ENCODE measurements at regions not wholly inside any gene's neighbourhood (a gene's known extent, or its start where the extent isn't known, plus 50 kb on each side); places are given as distances from the start of the nearest gene placed in this dataset.

GRCh38 chr6:3579652-3580175 lies 122.9 kb upstream of the SLC22A23 start:
- Histone ChIP-seq H3K9me3 (no peaks in the 10 kb centered on the region), H3K4me3 (no peak overlapping the region), H3K27ac (no peak overlapping the region), H3K4me1 (no peaks in the 10 kb centered on the region), H3K27me3 (no peaks in the 10 kb centered on the region), H3K36me3 (no peaks in the 10 kb centered on the region)
- intact Hi-C loops (cut with DNase I), result no loop called here
- TF ChIP-seq POLR2A (IDR thresholded peaks at IDR 0.05) (no peak), POLR2AphosphoS5 (IDR thresholded peaks at IDR 0.05; ENCODE audit: insufficient read depth in 1 of 2, low read depth in 1 of 2) (no peak), CTCF (IDR thresholded peaks at IDR 0.05) (no peak)
- DNase-seq (ENCODE audit: extremely low spot score in 2 of 2), result no peak

DNA sequence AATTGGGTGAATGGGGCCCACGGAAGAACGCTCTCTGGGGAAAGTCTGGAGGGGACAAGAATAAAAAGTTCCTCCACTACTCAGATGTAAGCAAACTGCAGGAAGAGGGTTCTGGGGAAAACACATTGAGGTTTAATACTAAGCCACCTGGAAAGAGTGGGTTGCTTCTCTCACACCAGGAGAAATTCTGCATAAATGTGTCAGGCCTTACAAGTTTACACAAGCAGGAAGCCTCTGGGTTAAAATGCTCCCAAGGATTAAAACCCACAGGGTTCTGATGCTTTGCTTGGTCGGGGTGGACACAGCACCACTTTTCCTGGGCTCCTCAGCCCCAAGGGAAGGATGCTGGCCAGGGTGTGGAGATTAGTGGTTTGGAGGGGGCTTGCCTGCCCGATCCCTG lies 122.1 kb upstream of the SLC22A23 start:
- Histone ChIP-seq H3K36me3 (no peaks in the 10 kb centered on the region), H3K27ac (no peak overlapping the region), H3K4me3 (no peak overlapping the region), H3K9me3 (no peaks in the 10 kb centered on the region), H3K4me1 (no peaks in the 10 kb centered on the region), H3K27me3 (no peaks in the 10 kb centered on the region)
- no peak for DNase-seq (ENCODE audit: extremely low spot score in 2 of 2)
- TF ChIP-seq POLR2AphosphoS5 (IDR thresholded peaks at IDR 0.05; ENCODE audit: insufficient read depth in 1 of 2, low read depth in 1 of 2) (no peak), CTCF (IDR thresholded peaks at IDR 0.05) (no peak), POLR2A (IDR thresholded peaks at IDR 0.05) (no peak)
- intact Hi-C loops (cut with DNase I), result no loop called here

DNA sequence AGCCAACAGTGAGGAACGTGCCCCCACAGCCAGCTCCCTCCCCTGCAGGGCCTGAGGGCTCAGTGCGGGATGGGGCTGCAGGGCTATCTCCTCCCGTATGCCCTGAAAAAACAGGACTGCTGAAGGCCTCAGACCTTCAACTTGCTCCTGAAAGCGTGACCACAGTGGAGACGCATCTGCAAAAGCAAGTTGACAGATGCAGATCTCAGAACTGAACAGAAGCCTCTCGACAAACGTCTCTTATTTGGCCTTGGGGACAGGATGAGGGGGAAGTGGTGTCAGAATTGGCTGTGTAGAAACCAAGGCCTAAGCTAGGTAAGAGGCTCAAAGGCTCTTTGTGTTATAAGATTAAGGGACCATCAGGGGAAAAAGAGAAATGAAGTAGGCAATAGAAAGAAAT lies 120.7 kb upstream of the SLC22A23 start:
- DNase-seq (ENCODE audit: extremely low spot score in 2 of 2), result no peak
- H3K27ac ChIP-seq, result no peak overlapping the region
- intact Hi-C loops (cut with DNase I), result no loop called here
- H3K27me3 ChIP-seq, result no peaks in the 10 kb centered on the region
- no peaks in the 10 kb centered on the region for H3K9me3 ChIP-seq
- H3K4me1 ChIP-seq, result no peaks in the 10 kb centered on the region
- H3K4me3 ChIP-seq, result no peak overlapping the region
- no peaks in the 10 kb centered on the region for H3K36me3 ChIP-seq
- TF ChIP-seq POLR2A (IDR thresholded peaks at IDR 0.05) (no peak), POLR2AphosphoS5 (IDR thresholded peaks at IDR 0.05; ENCODE audit: insufficient read depth in 1 of 2, low read depth in 1 of 2) (no peak), CTCF (IDR thresholded peaks at IDR 0.05) (no peak)

GRCh38 chr6:3575701-3576100 lies 118.9 kb upstream of the SLC22A23 start:
- Histone ChIP-seq H3K27me3 (no peaks in the 10 kb centered on the region), H3K4me3 (no peak overlapping the region), H3K27ac (no peak overlapping the region), H3K9me3 (no peaks in the 10 kb centered on the region), H3K36me3 (no peaks in the 10 kb centered on the region), H3K4me1 (no peaks in the 10 kb centered on the region)
- intact Hi-C loops (cut with DNase I), result no loop called here
- no peak for DNase-seq (ENCODE audit: extremely low spot score in 2 of 2)
- TF ChIP-seq POLR2AphosphoS5 (IDR thresholded peaks at IDR 0.05; ENCODE audit: insufficient read depth in 1 of 2, low read depth in 1 of 2) (no peak), POLR2A (IDR thresholded peaks at IDR 0.05) (no peak), CTCF (IDR thresholded peaks at IDR 0.05) (no peak)

DNA sequence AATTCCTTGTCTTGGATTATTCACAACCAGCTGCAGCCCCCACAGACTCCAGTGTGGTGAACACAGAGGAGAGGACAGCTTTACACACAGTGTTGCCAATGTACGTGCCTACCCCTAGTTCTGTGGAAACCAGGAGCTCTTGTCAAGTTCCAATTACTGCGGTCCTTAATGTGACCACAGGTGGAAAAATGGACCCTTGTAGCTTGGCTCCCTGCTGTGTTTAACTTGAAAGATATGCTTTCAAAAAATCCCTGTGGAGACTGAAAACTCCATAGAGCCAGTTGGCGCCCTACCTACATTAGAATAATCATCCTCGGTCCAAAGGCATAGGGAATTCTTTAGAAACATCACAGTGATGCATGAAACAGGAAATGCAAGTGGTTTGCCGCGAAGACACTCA lies 118.3 kb upstream of the SLC22A23 start:
- intact Hi-C loops (cut with DNase I), result no loop called here
- Histone ChIP-seq H3K27ac (no peak overlapping the region), H3K27me3 (no peaks in the 10 kb centered on the region), H3K4me3 (no peak overlapping the region), H3K36me3 (no peaks in the 10 kb centered on the region), H3K4me1 (no peaks in the 10 kb centered on the region), H3K9me3 (no peaks in the 10 kb centered on the region)
- DNase-seq (ENCODE audit: extremely low spot score in 2 of 2), result no peak
- TF ChIP-seq POLR2AphosphoS5 (IDR thresholded peaks at IDR 0.05; ENCODE audit: insufficient read depth in 1 of 2, low read depth in 1 of 2), result no peak
